OCI-LY7 (cell line): ENCODE measurements at regions not wholly inside any gene's neighbourhood (a gene's known extent, or its start where the extent isn't known, plus 50 kb on each side); places are given as distances from the start of the nearest gene placed in this dataset.

ENCODE experiments used
- BruUV-seq: library from RNA; stranded (reverse); fragments of 400-500 nt; replicated peaks from 2 replicates; lab custom pipeline; 2021; lab: Mats Ljungman, UMichigan
- CTCF ChIA-PET: fragments of 300-600 bp; sonication (Branson Sonifier 250); formaldehyde crosslinking; loops from one replicate; lab custom pipeline; 2022; ENCODE audit warnings: antibody characterized with exemption; ENCODE audit not compliant: unreplicated experiment; lab: Charles Lee
- POLR2A ChIA-PET: fragments of 300-600 bp; sonication (Branson Sonifier 250); formaldehyde crosslinking; loops from one replicate; lab custom pipeline; 2022; ENCODE audit warnings: antibody characterized with exemption; lab: Charles Lee
- DNase-seq: peaks from one replicate; pipeline ENCODE4 v3.0.0-alpha.2; 2015; ENCODE audit warnings: low spot score
- H2AFZ ChIP-seq: fragments of 200-600 bp; sonication (generic), shearing (Covaris generic); 2 replicates; pipeline ENCODE4 v1.6.1; 2014; ENCODE audit warnings: mild to moderate bottlenecking, antibody characterized with exemption, low read length, moderate library complexity
- H3K27ac ChIP-seq: fragments of 200-600 bp; sonication (generic); 2 replicates; pipeline ENCODE4 v1.5.1; 2014; ENCODE audit warnings: mixed run types, low read depth, mild to moderate bottlenecking, moderate library complexity, low read length, inconsistent platforms; ENCODE audit not compliant: poor library complexity, severe bottlenecking
- H3K36me3 ChIP-seq: fragments of 200-600 bp; sonication (generic); 2 replicates; pipeline ENCODE4 v1.6.1; 2014; ENCODE audit warnings: mild to moderate bottlenecking, antibody characterized with exemption, low read length, moderate library complexity, mixed read lengths; ENCODE audit not compliant: insufficient read depth
- H3K4me1 ChIP-seq: fragments of 200-600 bp; sonication (generic); 2 replicates; pipeline ENCODE4 v1.5.1; 2014; ENCODE audit warnings: mild to moderate bottlenecking, low read length; ENCODE audit not compliant: insufficient read depth, poor library complexity, severe bottlenecking
- H3K4me2 ChIP-seq: fragments of 200-600 bp; sonication (generic); 2 replicates; pipeline ENCODE4 v1.6.1; 2014; ENCODE audit warnings: mild to moderate bottlenecking, low read length
- H3K4me3 ChIP-seq: fragments of 200-600 bp; sonication (generic); 2 replicates; pipeline ENCODE4 v1.5.1; 2014; ENCODE audit warnings: mild to moderate bottlenecking, low read depth, low read length; ENCODE audit not compliant: poor library complexity, severe bottlenecking
- H3K79me2 ChIP-seq: fragments of 200-600 bp; sonication (generic); 2 replicates; pipeline ENCODE4 v1.6.1; 2016; ENCODE audit warnings: low read depth, mild to moderate bottlenecking, low read length, moderate library complexity, mixed read lengths; ENCODE audit not compliant: insufficient read depth
- H3K9me2 ChIP-seq: fragments of 200-600 bp; sonication (generic); 2 replicates; pipeline ENCODE4 v1.6.1; 2016; ENCODE audit warnings: mild to moderate bottlenecking, low read length, mixed read lengths; ENCODE audit not compliant: insufficient read depth
- H3K9me3 ChIP-seq: fragments of 200-600 bp; sonication (generic); 2 replicates; pipeline ENCODE4 v1.6.1; 2014; ENCODE audit warnings: mild to moderate bottlenecking, mixed run types, low read length, mixed read lengths
- H4K20me1 ChIP-seq: fragments of 200-600 bp; sonication (generic); 2 replicates; pipeline ENCODE4 v1.6.1; 2014; ENCODE audit warnings: mild to moderate bottlenecking, antibody characterized with exemption, low read length, moderate library complexity, mixed read lengths; ENCODE audit not compliant: insufficient read depth
- EZH2phosphoT487 ChIP-seq: fragments of 200-600 bp; sonication (generic); IDR thresholded peaks from 2 replicates; pipeline ENCODE4 v1.6.1; 2018; ENCODE audit warnings: low read depth, borderline replicate concordance, mild to moderate bottlenecking, mixed run types, antibody characterized with exemption, low read length, moderate library complexity, mixed read lengths
- intact Hi-C: fragments of 100-400 bp; cut with micrococcal nuclease; formaldehyde crosslinking; loops from one replicate; pipeline ENCODE4 v1.10.0; 2022; ENCODE audit not compliant: unreplicated experiment
- TF ChIP-seq, protein P1 (sequence below): fragments of 200-600 bp; sonication (generic); conservative IDR thresholded peaks from 2 replicates; pipeline ENCODE4 v1.5.1; 2014; ENCODE audit warnings: mild to moderate bottlenecking, antibody characterized with exemption, low read length, moderate library complexity, mixed read lengths

DNA sequence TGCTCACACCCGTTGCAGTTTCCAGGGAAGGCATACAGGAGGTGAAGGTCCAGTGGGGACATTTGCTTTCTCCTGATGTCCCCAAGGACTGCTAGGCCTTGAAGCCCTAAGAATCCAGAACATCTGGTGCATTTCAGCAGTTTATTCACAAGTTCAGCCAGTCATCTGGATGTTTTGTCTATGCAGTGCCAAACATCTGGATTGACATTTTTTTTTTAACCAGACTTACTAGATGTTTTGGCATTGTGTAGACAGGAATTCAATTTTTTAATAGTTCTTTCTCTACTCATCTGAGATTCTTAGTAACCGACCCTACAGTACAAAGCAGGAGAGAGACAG, 256.2 kb downstream of the CLIC5 start:
- ChIA-PET POLR2A (no interaction called here), CTCF (no interaction called here)
- no peaks in the 10 kb centered on the region for H3K4me1 ChIP-seq
- H3K4me2 ChIP-seq: no peak overlapping the region
- H3K27ac ChIP-seq: no peak overlapping the region
- H4K20me1 ChIP-seq: no peaks in the 10 kb centered on the region
- H3K4me3 ChIP-seq: no peak overlapping the region
- no peaks in the 10 kb centered on the region for H3K9me2 ChIP-seq
- no peak overlapping the region for H2AFZ ChIP-seq
- DNase-seq: no peak
- TF ChIP-seq, protein P1, sequence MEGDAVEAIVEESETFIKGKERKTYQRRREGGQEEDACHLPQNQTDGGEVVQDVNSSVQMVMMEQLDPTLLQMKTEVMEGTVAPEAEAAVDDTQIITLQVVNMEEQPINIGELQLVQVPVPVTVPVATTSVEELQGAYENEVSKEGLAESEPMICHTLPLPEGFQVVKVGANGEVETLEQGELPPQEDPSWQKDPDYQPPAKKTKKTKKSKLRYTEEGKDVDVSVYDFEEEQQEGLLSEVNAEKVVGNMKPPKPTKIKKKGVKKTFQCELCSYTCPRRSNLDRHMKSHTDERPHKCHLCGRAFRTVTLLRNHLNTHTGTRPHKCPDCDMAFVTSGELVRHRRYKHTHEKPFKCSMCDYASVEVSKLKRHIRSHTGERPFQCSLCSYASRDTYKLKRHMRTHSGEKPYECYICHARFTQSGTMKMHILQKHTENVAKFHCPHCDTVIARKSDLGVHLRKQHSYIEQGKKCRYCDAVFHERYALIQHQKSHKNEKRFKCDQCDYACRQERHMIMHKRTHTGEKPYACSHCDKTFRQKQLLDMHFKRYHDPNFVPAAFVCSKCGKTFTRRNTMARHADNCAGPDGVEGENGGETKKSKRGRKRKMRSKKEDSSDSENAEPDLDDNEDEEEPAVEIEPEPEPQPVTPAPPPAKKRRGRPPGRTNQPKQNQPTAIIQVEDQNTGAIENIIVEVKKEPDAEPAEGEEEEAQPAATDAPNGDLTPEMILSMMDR: no peak
- TF ChIP-seq EZH2phosphoT487: no peak
- intact Hi-C loops: no loop called here
- no TSS peak for BruUV-seq
- peaks cover 7% of the 10 kb centered on the region; the same call in 1 of the 2 replicates for H3K9me3 ChIP-seq
- H3K79me2 ChIP-seq: no peaks in the 10 kb centered on the region
- no peaks in the 10 kb centered on the region for H3K36me3 ChIP-seq

DNA sequence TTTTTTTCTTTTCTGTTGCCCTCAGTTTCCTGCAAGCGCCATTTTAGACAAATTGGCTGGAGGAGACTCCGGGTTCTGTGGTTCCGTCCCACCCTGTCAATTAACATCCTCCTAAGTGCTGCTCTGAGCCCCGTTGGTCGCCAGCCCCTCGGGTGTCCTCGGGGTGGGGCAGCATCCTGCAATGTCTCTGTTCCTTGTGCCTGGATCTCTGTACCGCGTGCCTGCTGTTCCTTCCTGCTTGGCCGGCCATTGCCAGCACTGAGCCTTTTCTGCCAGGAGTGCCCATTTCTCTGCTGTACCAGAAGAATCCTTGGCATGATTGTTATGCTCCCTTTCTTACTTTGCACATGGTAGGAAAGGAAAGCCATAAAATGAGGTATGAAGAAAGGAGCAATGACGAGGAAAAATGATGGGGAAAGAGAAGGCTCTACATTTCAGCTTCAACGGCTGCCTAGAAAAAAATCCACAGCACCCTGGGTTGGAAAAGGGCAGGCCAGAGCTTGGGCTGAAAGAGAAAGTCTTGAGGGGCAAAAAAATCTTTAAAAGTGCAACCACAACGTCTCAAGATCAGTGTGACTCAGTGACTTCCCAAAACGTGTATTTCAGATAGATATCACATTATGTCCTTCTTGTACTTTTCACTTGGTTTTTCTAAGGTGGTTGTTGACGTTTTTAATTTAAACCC, 256.7 kb downstream of the CLIC5 start:
- H3K9me2 ChIP-seq: no peaks in the 10 kb centered on the region
- no peak overlapping the region for H3K27ac ChIP-seq
- H3K4me1 ChIP-seq: no peaks in the 10 kb centered on the region
- no TSS peak for BruUV-seq
- no peaks in the 10 kb centered on the region for H3K79me2 ChIP-seq
- intact Hi-C loops: no loop called here
- ChIA-PET CTCF (no interaction called here), POLR2A (interaction anchor here (0.7 to 1.2 kb wide), 2 partner anchors 17 to 1260 kb away, joined by 3 to 4 read pairs; no protein-coding TSS in a partner anchor)
- no peak for DNase-seq
- peaks cover 5% of the 10 kb centered on the region; the same call in 1 of the 2 replicates for H3K9me3 ChIP-seq
- H4K20me1 ChIP-seq: no peaks in the 10 kb centered on the region
- H2AFZ ChIP-seq: no peak overlapping the region
- H3K36me3 ChIP-seq: no peaks in the 10 kb centered on the region
- H3K4me2 ChIP-seq: no peak overlapping the region
- TF ChIP-seq, protein P1: no peak
- TF ChIP-seq EZH2phosphoT487: no peak
- no peak overlapping the region for H3K4me3 ChIP-seq

GRCh38 chr6:45757443-45758130, 258.1 kb downstream of the CLIC5 start:
- Histone ChIP-seq H3K4me1 (no peaks in the 10 kb centered on the region), H3K36me3 (no peaks in the 10 kb centered on the region), H2AFZ (no peak overlapping the region), H3K4me3 (no peak overlapping the region), H3K27ac (no peak overlapping the region), H3K9me3 (no peaks in the 10 kb centered on the region), H3K79me2 (no peaks in the 10 kb centered on the region), H3K9me2 (no peaks in the 10 kb centered on the region), H3K4me2 (no peak overlapping the region), H4K20me1 (no peaks in the 10 kb centered on the region)
- DNase-seq: no peak
- TF ChIP-seq, protein P1: no peak
- TF ChIP-seq EZH2phosphoT487: no peak
- no TSS peak for BruUV-seq
- intact Hi-C loops: no loop called here
- ChIA-PET POLR2A (interaction anchor here (1.2 kb wide), 1 partner anchor 16 kb away, joined by 4 read pairs; no protein-coding TSS in a partner anchor), CTCF (no interaction called here)
